Peyer's patch (tissue), 4 donors: ENCODE measurements at regions not wholly inside any gene's neighbourhood (a gene's known extent, or its start where the extent isn't known, plus 50 kb on each side); places are given as distances from the start of the nearest gene placed in this dataset.

Experiments
- DNase-seq, 3 donors: peaks; one replicate each; pipeline ENCODE4 v3.0.0-alpha.2; 2017 to 2019
- H3K27ac ChIP-seq, 4 donors: fragments of 200-600 bp; sonication (generic); one replicate each; pipeline ENCODE4 v1.5.1; 2016 to 2019
- H3K27me3 ChIP-seq, 2 donors: fragments of 200-600 bp; sonication (generic); one replicate each; pipeline ENCODE4 v1.5.1; 2019
- H3K36me3 ChIP-seq, 3 donors: fragments of 200-600 bp; sonication (generic); one replicate each; pipeline ENCODE4 v1.5.1; 2016 to 2019
- H3K4me1 ChIP-seq, 4 donors: fragments of 200-600 bp; sonication (generic); one replicate each; pipeline ENCODE4 v1.5.1; 2016 to 2019
- H3K4me3 ChIP-seq, 4 donors: fragments of 200-600 bp; sonication (generic); 1 replicate in 3 of 4; 2 replicates in 1 of 4; pipeline ENCODE4 v1.5.1; 2016 to 2019; ENCODE audit warnings: mild to moderate bottlenecking in 1 of 4
- H3K9me3 ChIP-seq, 4 donors: fragments of 200-600 bp; sonication (generic); one replicate each; pipeline ENCODE4 v1.5.1; 2016 to 2019; ENCODE audit warnings: mild to moderate bottlenecking in 1 of 4
- CTCF ChIP-seq, 6 experiments: fragments of 450-650 bp in 4 of 6; fragments of 200-600 bp in 2 of 6; sonication (generic) in 1 of 6; IDR thresholded peaks; one replicate each; pipeline ENCODE4 v1.5.1; 2017 to 2019; ENCODE audit warnings: antibody characterized with exemption in 6 of 6, mild to moderate bottlenecking in 3 of 6, moderate library complexity in 1 of 6
- POLR2A ChIP-seq, 2 donors: fragments of 450-650 bp; IDR thresholded peaks; one replicate each; pipeline ENCODE4 v1.5.1; 2017; ENCODE audit warnings: antibody characterized with exemption in 2 of 2, mild to moderate bottlenecking in 2 of 2, moderate library complexity in 2 of 2

DNA sequence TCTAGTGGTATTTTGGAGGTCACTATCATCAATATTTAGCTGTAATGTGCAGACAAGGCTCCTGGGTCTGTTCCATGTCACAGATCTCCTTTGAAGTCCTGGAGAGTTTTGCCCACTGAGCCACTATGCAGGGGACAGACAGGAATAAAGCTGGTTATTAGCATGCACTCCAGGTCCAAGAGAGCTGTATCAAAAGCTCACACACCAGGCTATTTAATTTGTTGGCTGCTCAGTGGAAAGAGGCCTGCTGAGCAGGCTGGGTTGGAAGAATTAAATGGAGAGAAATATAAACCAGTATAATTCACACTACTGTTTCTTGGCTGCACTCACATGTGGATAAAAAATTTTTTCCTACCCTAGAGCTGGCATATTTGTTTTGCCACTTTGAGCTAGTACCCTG is 113.8 kb upstream of the TAF11L2 start:
- TF ChIP-seq CTCF (IDR thresholded peaks at IDR 0.05) (no peak), POLR2A (IDR thresholded peaks at IDR 0.05) (no peak)
- Histone ChIP-seq H3K27me3 (no peaks in the 10 kb centered on the region), H3K4me1 (no peaks in the 10 kb centered on the region), H3K36me3 (no peaks in the 10 kb centered on the region), H3K9me3 (no peaks in the 10 kb centered on the region), H3K27ac (no peak overlapping the region), H3K4me3 (no peak overlapping the region)
- DNase-seq, result no peak

- Histone ChIP-seq H3K27ac (no peak overlapping the region), H3K4me3 (no peak overlapping the region), H3K36me3 (no peaks in the 10 kb centered on the region), H3K27me3 (no peaks in the 10 kb centered on the region), H3K4me1 (no peaks in the 10 kb centered on the region), H3K9me3 (no peaks in the 10 kb centered on the region)
- no peak for DNase-seq
- TF ChIP-seq POLR2A (IDR thresholded peaks at IDR 0.05) (no peak), CTCF (IDR thresholded peaks at IDR 0.05) (no peak)
These were observed 109.3 kb upstream of the TAF11L2 start for GRCh38 chr5:17388717-17389116.

DNA sequence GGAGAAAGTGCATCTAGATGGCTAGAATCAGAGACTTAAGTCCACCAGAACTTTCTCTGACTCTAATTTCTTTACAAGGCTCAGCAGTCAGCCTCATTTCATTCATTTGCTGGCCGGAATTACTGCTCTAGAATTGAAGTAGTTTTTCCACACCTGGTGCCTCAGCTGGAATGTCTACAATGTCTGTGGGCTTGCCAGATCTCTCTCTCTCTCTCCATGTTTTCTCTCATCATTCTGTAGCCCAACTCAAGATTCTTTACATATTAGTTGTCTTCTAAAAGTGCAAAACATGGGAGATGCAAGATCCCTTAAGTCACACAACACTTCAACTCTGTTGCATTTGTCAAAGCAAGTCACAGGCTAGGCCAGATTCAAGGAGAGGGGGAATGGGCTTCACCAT is 103.9 kb upstream of the TAF11L2 start:
- Histone ChIP-seq H3K4me3 (no peak overlapping the region), H3K27me3 (no peaks in the 10 kb centered on the region), H3K4me1 (no peaks in the 10 kb centered on the region), H3K27ac (no peak overlapping the region), H3K9me3 (no peaks in the 10 kb centered on the region), H3K36me3 (no peaks in the 10 kb centered on the region)
- no peak for DNase-seq
- TF ChIP-seq POLR2A (IDR thresholded peaks at IDR 0.05), result no peak
- TF ChIP-seq CTCF (IDR thresholded peaks at IDR 0.05), result no peak

GRCh38 chr5:17395106-17395880 is 102.7 kb upstream of the TAF11L2 start:
- H3K4me1 ChIP-seq, result no peaks in the 10 kb centered on the region
- no peaks in the 10 kb centered on the region for H3K36me3 ChIP-seq
- no peak overlapping the region for H3K4me3 ChIP-seq
- H3K27me3 ChIP-seq, result no peaks in the 10 kb centered on the region
- H3K9me3 ChIP-seq, result no peaks in the 10 kb centered on the region
- TF ChIP-seq CTCF (IDR thresholded peaks at IDR 0.05) (no peak), POLR2A (IDR thresholded peaks at IDR 0.05) (no peak)
- no peak overlapping the region for H3K27ac ChIP-seq
- DNase-seq, result no peak

- Histone ChIP-seq H3K9me3 (no peaks in the 10 kb centered on the region), H3K4me1 (no peaks in the 10 kb centered on the region), H3K4me3 (no peak overlapping the region), H3K27me3 (no peaks in the 10 kb centered on the region), H3K27ac (no peak overlapping the region), H3K36me3 (no peaks in the 10 kb centered on the region)
- no peak for DNase-seq
- TF ChIP-seq CTCF (IDR thresholded peaks at IDR 0.05) (no peak), POLR2A (IDR thresholded peaks at IDR 0.05) (no peak)
These were observed 101.8 kb upstream of the TAF11L2 start for GRCh38 chr5:17396247-17396646.
